ENCODE measurements at regions not wholly inside any gene's neighbourhood (a gene's known extent, or its start where the extent isn't known, plus 50 kb on each side); places are given as distances from the start of the nearest gene placed in this dataset.

DNA sequence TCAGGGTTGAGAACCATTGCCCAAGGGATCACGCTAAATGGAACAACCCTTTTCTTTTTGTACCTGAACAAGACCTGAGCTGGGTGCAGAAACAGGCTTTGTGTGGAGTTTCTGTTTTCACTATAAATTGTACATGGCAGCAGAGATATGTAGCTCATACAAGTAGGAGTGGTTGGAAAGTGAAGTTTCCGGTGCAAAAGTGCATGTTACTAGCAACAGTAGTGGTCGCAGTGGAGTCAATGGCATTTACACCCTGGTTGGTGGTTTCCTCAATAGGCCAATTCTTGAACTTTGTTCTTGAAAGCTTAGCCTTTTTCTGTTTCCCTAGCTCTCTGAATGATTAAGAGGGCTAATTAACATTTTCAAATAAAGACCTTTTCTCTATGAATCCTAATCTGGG, 170.7 kb downstream of the NEBL start:
- DNase-seq (ENCODE audit: low spot score), result no peak

DNA sequence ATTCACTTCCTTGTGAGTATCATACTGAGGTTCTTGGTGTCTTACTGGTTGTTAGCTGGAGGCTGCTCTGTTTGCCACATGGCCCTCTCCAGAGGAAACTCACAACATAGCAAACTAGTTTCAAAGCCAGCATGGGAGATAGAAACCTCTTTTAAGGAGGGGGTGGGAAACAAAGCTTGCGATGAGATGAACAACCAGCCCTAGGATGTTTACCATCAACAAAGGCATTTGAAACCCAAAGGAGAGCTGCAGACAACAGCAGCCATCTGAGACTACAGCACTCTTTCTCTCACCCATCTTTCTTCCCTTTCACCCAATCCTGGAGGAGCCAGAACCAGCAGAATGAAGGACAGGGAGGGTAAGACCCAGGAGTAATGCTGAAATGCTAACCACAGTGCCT, 182.1 kb downstream of the NEBL start:
- no peak for DNase-seq (ENCODE audit: low spot score)

DNA sequence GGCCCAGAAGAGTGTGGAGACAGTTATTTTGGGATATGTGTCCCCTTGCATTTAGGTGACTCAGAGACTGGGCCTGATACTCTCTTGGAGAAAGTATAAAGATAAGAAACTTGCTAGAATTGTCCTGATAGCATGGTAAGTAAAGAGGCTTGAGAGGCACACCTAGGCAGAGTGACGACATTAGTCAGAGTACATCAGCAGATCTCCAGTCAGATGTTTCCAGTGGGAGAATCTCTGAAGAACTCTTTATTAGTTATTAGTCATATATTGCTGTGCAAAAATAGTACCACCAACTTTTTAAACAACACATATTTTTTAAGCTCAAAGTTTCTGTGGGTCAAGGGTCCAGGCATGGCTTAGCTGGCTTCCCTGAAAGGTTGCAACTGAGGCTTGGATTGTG, 182.6 kb downstream of the NEBL start:
- no peak for DNase-seq (ENCODE audit: low spot score)

DNA sequence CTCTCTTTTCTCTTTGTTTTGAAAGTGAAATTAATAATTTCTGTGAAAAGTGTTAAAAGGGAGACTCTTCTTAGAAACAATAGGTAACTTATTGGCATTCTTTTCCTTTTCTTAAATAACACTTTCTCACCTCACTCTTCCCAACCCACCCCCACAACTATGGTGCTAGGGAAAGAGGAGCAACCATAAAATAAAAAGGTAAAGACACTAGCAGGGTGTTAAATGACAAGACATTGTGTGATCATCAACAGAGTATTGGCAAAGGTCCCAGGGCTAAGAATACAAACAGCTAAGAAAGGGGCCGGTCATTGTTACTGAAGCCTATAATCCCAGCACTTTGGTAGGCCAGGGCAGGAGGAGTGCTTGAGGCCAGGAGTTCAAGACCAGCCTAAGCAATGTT, 183.7 kb downstream of the NEBL start:
- DNase-seq (ENCODE audit: low spot score), result no peak

DNA sequence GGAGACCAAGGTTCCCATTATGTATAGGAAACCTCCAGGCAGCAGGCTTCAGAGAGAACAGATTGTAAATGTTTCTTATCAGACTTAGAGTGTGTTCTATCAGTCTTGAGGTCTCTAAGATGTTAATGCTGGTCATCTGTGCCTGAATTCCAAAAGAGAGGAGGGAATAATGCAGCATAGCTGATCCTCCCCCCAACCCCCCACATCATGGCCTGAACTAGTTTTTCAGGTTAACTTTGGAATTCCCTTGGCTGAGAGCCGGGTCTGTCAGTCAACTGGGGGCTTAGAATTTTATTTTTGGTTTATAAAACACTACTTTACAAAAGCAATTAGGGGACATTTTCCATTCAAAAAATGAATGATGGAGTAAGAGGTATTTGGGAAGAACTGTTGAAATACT, 184.3 kb downstream of the NEBL start:
- no peak for DNase-seq (ENCODE audit: low spot score)

DNA sequence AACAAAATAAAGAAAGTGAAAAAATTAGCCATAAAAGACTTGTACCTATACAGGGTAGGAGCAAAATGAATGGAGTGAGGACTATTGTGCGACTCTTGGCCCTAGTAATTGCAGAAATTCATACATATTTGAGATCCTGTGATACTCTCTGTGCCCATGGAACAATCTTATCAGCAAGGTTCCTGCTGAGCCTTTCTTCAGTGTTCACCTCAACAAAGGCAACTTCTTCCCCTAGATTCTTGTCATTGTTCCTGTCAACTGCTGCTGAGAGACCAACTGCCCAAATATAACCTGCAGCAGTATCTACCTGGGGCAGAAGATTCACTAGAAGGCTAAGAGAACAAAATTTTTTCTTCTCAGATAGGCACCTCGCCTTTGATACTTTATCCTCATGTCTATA, 187.4 kb downstream of the NEBL start:
- DNase-seq (ENCODE audit: low spot score), result no peak

DNA sequence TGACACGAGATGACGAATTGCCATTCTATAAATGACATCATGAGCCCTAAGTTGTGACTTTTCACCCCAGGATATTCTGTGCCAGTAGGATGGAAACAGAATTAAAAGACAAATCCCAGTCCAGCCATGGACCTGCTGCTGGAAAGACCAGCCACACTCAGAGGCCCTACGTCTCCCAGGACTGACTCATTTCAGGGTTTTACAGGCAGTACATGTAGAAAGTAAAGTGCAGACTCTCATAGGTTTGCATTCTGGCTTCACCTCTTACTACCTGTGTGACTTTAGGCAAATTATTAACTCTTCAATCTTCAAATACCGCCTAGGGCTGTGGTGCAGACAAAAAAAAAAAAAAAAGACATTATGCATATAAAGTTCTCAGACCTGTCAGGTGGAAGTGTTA, 188.8 kb downstream of the NEBL start:
- DNase-seq (ENCODE audit: low spot score), result no peak

DNA sequence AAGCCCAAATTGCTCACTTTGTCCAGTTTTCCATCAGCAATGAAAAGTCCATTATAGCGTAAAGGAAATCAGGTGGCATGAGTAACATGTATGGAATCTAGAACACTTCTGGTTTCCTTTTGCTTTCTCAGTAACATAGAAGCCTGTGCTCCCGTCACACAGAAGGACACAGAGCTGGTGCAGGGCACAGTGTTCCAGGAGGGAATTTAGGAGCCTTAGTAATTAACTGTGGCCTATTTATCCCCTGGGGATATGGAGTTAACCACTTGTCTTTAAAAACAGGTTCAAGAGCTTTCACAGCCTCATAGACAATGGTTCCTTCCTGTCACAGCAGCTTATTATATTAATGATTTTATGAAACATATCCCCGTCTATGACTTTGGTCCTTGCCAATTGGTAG, 189.9 kb downstream of the NEBL start:
- DNase-seq (ENCODE audit: low spot score), result no peak

DNA sequence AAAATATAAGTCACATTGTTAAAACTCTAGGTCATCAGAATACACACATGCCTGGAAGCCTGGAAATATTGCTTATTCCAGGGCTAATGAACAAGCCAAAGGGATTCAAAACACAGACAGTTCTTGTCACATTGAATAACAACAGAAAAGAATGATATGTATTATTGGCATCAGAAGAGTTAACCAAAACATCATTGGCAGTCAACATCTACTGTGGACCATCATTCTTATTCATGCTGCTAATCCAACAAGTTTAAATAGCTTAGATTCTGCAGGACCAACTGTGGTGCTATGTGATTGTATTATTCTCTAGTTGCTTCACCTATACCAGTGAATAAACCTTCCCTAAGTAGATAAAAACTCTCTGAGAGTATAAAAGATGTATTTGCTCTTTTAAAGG, 198.3 kb downstream of the NEBL start:
- DNase-seq (ENCODE audit: low spot score), result no peak

DNA sequence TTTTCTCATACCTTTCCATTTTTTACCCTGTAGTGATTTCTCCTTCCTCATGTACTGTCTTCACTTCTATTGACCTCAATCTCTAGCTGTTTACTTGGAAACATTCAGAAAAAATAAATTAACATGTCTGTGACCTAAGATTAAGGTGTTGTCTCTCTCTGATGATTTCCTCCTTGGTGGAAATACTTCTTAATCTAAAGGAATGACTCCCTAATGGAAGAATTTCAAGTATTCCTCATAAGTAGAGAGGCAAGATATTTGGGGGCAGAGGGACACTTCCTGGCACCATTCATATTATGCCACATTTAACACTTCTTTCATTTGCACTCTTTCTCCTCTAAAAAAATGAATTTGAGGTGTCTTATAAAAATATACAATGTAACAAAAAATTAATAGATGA, 202.8 kb downstream of the NEBL start:
- no peak for DNase-seq (ENCODE audit: low spot score)

DNA sequence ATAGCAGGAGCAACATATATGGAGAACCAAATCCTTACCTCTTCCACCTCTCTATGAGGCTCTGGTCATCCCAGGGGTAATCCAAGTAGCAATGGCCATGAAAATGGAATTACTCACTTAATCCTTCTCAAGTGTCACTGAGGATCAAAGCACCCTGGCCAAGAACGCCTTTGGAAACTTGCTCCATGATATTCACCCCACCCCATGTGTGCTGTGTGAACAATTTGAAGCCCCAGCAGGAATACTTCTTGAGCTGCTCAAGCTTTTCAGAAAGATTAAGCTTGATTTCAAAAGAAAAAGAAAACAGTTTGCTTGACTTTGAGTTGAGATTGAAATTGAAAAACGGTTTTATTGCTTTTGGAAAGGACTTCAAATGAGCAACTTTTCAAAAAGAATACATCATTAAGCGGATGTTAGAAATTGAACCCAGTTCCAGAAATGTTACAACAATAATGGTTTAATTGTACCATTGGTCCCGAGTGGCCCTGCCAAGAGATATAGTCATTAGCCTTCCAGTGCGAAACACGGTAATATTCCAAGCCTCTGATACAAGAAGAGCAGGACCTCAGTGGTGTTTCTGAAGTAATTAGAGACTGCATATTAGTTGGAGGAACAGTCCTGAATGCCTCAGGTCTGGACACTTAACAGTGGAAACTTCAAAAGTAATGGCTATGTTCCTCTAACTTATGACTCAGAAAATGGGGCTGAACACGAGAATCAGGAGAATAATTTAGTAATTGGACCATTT, 208.1 kb downstream of the NEBL start:
- no peak for DNase-seq (ENCODE audit: low spot score)

DNA sequence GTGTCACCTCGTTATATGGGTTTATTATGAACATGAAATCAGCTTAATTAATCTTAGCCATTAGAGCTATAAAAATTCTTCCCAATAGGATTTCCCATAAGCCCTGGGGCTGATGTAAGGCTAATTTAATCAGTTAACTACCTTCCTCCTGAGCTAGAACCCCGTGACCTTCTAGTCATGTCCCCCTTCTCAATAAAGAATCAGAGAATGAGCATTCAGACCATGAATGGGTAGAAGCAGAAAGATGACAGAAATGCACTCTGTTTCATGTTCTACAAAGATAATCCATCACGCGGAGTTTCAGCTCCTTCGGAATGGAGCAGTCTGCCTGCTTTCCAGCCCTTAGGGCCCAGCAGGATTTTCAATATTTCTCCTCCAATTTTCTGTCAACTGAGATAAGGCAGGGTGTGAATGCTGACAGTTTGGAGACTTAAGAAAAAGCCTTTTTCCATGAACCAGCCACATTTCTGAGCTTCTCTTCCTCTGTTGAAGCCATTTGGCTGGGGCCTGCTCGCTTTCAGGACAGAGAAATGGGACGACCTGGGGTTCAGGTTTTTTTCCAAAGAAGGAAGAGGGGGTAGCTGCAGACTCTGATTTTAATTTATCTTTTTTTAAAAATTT, 211.0 kb downstream of the NEBL start:
- DNase-seq (ENCODE audit: low spot score), result no peak

DNA sequence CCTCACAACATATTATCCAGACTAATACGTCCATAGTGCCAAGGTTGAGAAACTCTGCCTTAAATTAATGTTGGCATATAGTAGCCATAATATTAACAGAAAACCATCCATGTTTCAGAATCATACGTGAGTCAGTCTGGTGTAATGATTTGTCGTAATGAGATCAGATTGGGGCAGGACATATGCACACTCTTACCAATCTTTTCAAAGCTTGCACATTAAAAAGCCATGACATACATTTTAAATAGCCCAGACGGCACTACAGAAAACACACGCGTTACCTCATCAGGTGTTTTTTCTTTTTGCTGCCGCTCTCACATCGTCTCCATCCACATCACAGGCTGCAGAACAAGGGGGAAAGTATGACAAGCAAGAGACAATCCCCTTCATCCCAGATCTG, 211.6 kb downstream of the NEBL start:
- DNase-seq (ENCODE audit: low spot score), result no peak

DNA sequence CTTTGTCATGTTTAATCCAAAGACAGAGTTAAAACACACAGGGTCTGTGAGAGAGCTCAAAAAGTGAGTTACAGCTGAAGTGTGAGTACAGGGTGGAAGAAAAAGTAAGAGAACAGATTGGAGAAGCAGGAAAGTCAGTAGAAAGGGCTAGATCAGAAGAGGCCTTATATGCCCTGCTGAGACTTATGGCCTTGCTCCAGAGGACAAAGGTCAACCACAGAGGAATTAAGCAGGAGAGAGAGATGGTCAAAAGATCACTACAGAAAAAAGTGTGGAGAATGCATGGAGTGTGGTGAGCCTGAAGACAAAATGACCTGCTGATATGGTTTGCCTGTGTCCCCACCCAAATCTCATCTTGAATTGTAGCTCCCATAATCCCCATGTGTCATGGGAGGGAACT, 213.8 kb downstream of the NEBL start:
- DNase-seq (ENCODE audit: low spot score), result no peak

DNA sequence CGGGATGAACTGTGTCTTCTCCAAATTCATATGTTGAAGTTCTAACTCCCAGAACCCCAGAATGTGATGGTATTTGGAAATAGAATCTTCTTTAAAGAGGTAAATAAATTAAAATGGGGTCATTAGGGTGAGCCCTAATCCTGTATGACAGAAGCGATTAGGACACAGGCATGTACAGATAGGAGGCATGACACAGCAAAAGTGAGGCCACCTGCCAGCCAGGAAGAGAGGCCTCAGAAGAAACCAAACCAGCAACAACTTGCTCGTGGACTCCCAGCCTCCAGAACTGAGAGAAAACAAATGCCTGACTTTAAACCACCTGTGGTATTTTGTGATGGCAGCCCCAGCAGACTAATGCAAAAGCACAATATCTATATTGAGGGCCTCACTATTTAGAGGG, 214.3 kb downstream of the NEBL start:
- DNase-seq (ENCODE audit: low spot score), result no peak

DNA sequence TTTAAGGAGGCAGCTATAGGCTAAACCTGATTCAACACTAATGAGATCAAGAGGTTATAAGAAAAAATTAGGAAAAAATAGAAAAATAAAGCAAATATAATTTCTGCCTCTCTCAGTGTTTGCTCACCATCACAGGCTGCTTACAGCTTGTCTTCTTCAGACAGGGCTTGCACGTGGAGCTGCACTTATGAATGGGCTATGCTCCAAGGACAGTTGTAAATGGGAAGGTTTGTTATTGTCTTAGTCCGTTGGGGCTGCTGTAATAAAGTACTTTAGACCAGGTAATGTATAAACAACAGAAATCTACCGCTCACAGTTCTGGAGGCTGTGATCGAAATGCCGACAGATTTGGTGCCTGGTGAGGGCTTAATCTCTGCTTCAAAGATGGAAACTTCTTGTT, 219.8 kb downstream of the NEBL start:
- DNase-seq (ENCODE audit: low spot score), result no peak

DNA sequence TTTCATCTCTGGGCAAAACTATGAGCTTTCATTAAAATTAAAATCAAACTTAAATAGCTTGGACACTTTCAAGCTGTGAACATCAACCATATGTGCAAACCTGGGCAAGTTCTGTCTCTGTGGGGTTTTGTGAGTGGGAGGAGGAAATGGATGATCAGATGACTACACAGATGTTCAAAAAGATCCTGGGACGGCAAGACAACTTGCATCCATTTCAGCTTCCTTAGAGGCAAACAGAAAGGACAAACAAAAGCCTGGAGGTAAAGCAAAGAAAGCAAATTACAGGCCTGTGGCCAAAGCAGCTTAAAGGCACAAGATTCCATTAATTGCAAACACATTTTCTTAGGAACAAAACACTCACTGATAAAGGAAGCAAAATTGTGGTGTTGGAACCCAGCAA, 222.2 kb downstream of the NEBL start:
- no peak for DNase-seq (ENCODE audit: low spot score)

DNA sequence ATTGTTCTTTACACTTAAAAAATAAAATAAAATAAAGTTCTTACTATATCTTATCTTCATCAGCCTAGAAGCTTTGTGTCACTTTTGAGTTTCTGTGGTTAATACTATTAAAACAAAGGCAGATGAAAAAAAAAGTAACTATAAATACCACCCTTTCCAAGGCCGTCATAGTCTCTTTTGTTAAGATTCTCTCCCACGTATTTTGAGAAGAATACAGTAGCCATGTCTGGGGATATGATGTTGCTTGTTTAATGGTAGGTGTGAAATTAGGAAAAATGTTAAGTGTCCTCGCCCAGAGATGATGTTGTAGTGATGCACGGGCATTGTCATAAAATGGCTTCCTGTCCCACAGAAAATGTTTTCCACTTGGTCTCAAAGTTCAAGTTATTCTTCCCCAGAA, 223.9 kb downstream of the NEBL start:
- DNase-seq (ENCODE audit: low spot score), result no peak

DNA sequence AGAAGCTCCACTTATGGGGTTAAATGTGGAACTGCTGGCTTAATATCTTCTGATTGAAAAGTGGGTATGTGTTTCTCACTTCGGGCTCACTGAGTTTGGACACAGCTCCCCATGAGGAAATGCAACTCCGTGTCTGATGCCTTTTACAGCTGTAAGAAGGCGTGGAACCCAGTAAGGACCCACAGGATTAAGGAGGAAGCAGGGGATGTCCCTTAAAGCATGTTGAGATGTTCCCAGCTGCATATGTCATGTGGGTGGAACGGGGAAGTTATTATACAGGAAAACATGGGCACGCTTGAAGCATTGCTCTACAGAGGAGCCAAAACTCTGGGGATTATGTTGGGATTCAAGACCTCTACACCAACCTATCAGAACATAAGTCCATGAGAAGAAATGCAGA, 224.4 kb downstream of the NEBL start:
- no peak for DNase-seq (ENCODE audit: low spot score)

DNA sequence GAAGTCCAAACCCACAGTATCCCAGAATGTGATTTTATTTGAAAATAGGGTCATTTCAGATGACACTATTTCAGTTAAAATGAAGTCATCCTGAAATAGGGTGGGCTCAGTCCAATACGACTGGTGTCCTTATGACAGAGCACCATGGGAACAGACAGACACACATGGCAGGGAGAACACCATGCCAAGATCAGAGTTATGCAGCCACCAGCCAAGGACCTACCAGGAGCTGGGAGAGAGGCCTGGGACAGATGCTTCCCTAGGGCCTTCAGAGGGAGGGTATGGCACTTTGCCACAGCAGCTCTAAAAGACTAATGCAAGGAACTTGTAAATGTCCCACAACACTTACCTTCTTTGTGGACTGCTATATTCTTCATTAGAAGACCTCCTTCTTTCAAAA, 226.5 kb downstream of the NEBL start:
- DNase-seq (ENCODE audit: low spot score), result no peak

DNA sequence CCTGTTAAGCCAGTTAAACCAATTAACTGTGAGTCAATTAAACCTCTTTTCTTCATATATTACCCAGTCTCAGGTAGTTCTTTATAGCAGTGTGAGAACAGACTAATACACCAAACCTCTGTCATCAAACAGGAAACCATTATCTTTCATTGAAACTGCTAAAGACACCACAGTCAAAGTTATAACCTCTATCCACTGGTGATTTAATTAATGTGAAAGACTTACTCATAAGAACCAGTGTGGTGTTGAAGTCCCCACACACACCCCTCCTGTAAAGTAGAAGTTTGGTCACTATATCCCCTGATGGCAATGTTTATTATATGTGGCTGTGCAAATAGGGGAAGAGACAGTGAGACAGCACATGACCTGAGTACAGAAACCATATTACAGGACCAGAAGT, 228.1 kb downstream of the NEBL start:
- no peak for DNase-seq (ENCODE audit: low spot score)

DNA sequence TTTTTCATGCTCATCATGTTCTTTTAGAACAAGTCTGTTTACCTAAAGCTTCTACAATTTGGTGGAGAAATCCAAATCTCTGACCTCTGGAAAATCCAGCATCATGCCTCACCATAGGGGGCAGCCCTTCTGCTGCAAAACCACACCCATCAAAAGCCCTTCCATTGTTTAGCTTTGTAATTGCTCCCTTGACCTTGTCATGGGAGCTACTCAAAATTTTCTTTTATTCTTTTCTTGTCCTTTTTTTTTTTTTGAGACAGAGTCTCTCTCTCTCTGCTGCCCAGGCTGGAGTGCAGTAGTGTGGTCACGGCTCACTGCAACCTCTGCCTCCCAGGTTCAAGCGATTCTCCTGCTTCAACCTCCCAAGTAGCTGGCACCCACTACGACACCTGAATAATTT, 234.4 kb downstream of the NEBL start:
- DNase-seq (ENCODE audit: low spot score), result no peak

DNA sequence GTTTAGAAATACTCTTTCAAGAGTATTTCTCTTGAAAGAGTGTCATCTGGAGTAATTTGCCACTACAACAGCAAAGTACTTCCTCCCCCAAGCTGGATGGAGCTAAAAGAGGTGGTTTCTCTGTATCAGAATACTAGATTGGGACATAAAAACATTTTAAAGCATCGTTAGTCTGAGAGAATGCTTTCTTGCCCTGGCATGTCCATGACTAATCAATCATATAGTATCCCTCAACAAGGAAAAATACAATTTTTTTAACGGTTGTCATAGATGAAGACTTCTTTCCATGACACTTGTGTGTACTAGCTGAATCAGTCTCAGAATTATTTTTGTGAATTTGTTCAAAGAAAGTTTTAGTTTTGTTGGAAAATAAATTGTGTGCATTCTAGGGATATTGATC, 237.9 kb downstream of the NEBL start:
- DNase-seq (ENCODE audit: low spot score), result no peak

DNA sequence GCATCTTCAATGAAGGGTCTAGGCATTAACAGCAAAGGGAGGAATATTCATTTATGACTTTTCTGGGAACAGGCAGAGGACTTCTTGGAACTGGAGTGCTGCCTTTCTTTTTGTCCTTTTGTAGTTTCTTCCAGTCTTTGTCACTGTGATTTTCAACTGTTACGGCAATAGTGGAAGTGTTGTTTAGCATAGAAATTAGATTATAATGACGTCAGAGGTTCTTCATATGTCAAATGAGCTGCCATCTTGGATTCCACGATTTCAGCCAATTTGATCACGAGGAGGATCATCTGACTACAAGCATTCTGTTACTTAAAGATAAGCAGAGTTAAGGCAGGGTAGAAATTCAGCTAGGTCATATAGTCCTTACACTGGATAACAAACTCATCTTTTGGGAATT, 239.0 kb downstream of the NEBL start:
- no peak for DNase-seq (ENCODE audit: low spot score)
